Stomach (tissue), 4 donors: ENCODE measurements at regions not wholly inside any gene's neighbourhood (a gene's known extent, or its start where the extent isn't known, plus 50 kb on each side); places are given as distances from the start of the nearest gene placed in this dataset.

Source experiments
- CTCF ChIP-seq, 7 experiments: fragments of 450-650 bp in 4 of 7; fragments of 200-600 bp in 3 of 7; sonication (generic) in 3 of 7; IDR thresholded peaks; one replicate each; pipeline ENCODE4 v1.5.1; 2016 to 2019; ENCODE audit warnings: antibody characterized with exemption in 7 of 7, control low read depth in 2 of 7, mild to moderate bottlenecking in 1 of 7
- POLR2A ChIP-seq, 4 donors: fragments of 450-650 bp; IDR thresholded peaks; one replicate each; pipeline ENCODE4 v1.6.1; 2016; ENCODE audit warnings: antibody characterized with exemption in 4 of 4, control low read depth in 2 of 4, mild to moderate bottlenecking in 1 of 4, moderate library complexity in 1 of 4

- TF ChIP-seq POLR2A (IDR thresholded peaks at IDR 0.05): no peak
- TF ChIP-seq CTCF (IDR thresholded peaks at IDR 0.05): no peak
Observed at GRCh38 chr14:34334329-34334728, 127.7 kb downstream of the SPTSSA start.
